Fibroblast of lung (primary cell): ENCODE measurements at regions not wholly inside any gene's neighbourhood (a gene's known extent, or its start where the extent isn't known, plus 50 kb on each side); places are given as distances from the start of the nearest gene placed in this dataset.

Source experiments
- CTCF ChIP-seq, 2 donors: IDR thresholded peaks in 1 of 2; conservative IDR thresholded peaks in 1 of 2; 1 replicate in 1 of 2; 2 replicates in 1 of 2; pipeline ENCODE4 v1.5.1; 2011 to 2012; ENCODE audit warnings: low read length in 2 of 2, control low read depth in 1 of 2, inconsistent platforms in 1 of 2, low read depth in 1 of 2, mild to moderate bottlenecking in 1 of 2
- EZH2 ChIP-seq: IDR thresholded peaks from 2 replicates; pipeline ENCODE4 v1.5.1; 2012; ENCODE audit warnings: low read length, control low read depth, mild to moderate bottlenecking; ENCODE audit errors: missing control alignments

DNA sequence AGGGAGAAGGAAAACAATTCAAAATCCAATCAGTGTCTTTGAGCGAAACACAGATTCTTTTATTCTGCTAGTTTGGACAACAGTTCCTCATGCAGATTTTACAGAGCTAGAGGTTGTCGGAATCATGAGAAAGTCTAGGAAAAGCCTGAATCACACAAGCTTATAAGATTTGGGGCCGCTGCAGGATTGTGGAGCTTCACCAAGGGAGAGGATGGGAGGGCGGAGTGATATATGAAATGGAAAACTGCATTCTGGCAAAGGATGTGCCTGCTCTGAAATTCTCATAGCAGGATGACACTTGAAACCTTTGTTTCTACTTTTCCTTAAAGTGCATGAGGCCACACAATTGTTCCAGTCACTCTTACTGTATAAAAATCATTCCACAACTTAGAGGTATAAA lies 134.3 kb downstream of the OR2K2 start:
- TF ChIP-seq CTCF (conservative IDR thresholded peaks at IDR 0.05 in 1 of 2, IDR thresholded peaks at IDR 0.05 in 1 of 2; ENCODE audit: low read depth in 1 of 2, low read length in 2 of 2) (no peak), EZH2 (no peak)
